ENCODE measurements at regions not wholly inside any gene's neighbourhood (a gene's known extent, or its start where the extent isn't known, plus 50 kb on each side); places are given as distances from the start of the nearest gene placed in this dataset.

DNA sequence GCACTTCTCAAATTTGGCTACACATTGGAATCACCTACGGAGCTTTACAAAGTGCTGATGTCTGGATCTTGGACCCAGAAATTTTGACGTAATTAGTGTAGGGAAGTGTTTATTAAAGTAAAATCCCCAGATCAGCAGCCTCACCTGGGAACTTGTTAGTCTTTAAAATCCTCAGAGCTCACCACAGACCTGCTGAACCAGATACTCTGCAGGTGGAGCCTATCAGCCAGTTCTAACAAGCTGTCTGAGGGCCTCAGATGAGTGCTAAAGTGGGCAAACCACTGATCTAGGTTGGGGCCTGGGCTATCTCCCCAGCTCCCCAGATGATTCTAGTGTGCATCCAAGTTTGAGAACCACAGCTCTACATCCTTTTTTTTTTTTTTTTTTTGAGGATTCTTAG is 436.0 kb downstream of the ETS1 start:
- Histone ChIP-seq H3K4me2 (no peak overlapping the region), H3K9me3 (no peaks in the 10 kb centered on the region; the same call in 1 of the 2 replicates), H3K9me2 (no peaks in the 10 kb centered on the region), H3K4me3 (ENCODE audit: low read depth in 2 of 2, low read length in 1 of 2) (no peak overlapping the region), H3K9ac (no peak overlapping the region), H3K27ac (ENCODE audit: low read depth in 2 of 2, low read length in 1 of 2) (no peak overlapping the region), H2AFZ (ENCODE audit: low read depth) (no peak overlapping the region), H3K79me2 (ENCODE audit: insufficient read depth) (no peaks in the 10 kb centered on the region), H4K20me1 (ENCODE audit: insufficient read depth) (no peaks in the 10 kb centered on the region), H3K4me1 (ENCODE audit: control insufficient read depth in 1 of 2, insufficient read depth in 2 of 2, low read depth in 1 of 2, low read length in 1 of 2) (peaks cover 0 to 2% of the 10 kb centered on the region in 2 experiments; a peak in 1 of 4 replicates), H3F3A (replicated peaks; ENCODE audit: insufficient read depth) (no peaks in the 10 kb centered on the region), H3K36me3 (replicated peaks in 1 of 2; ENCODE audit: control insufficient read depth in 1 of 2, insufficient read depth in 2 of 2, low read length in 1 of 2) (no peaks in the 10 kb centered on the region), H3K27me3 (ENCODE audit: insufficient read depth) (no peaks in the 10 kb centered on the region)
- POLR2A ChIA-PET = no interaction called here
- DNase-seq = no peak
- TF ChIP-seq RCOR1 (IDR thresholded peaks at IDR 0.05; ENCODE audit: low read length) (no peak), GATA2 (CRISPR knock-in tag; IDR thresholded peaks at IDR 0.05) (no peak), TCF12 (IDR thresholded peaks at IDR 0.05) (no peak), CHD2 (IDR thresholded peaks at IDR 0.05; ENCODE audit: low read length, partially characterized antibody) (no peak), RXRA (IDR thresholded peaks at IDR 0.05; ENCODE audit: borderline replicate concordance, low read depth) (no peak), MXI1 (IDR thresholded peaks at IDR 0.05; ENCODE audit: low read depth, low read length) (no peak), RAD21 (IDR thresholded peaks at IDR 0.05; ENCODE audit: low read length) (no peak), JUND (IDR thresholded peaks at IDR 0.05) (no peak), NRF1 (IDR thresholded peaks at IDR 0.05; ENCODE audit: low read depth, low read length) (no peak), RFX5 (IDR thresholded peaks at IDR 0.05; ENCODE audit: low read length) (no peak), EZH2phosphoT487 (IDR thresholded peaks at IDR 0.05; ENCODE audit: borderline replicate concordance, low read depth) (no peak)
- TF ChIP-seq, protein P1, sequence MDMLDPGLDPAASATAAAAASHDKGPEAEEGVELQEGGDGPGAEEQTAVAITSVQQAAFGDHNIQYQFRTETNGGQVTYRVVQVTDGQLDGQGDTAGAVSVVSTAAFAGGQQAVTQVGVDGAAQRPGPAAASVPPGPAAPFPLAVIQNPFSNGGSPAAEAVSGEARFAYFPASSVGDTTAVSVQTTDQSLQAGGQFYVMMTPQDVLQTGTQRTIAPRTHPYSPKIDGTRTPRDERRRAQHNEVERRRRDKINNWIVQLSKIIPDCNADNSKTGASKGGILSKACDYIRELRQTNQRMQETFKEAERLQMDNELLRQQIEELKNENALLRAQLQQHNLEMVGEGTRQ (IDR thresholded peaks at IDR 0.05; ENCODE audit: borderline replicate concordance, low read depth, low read length) = no peak
- TF ChIP-seq, protein P2, sequence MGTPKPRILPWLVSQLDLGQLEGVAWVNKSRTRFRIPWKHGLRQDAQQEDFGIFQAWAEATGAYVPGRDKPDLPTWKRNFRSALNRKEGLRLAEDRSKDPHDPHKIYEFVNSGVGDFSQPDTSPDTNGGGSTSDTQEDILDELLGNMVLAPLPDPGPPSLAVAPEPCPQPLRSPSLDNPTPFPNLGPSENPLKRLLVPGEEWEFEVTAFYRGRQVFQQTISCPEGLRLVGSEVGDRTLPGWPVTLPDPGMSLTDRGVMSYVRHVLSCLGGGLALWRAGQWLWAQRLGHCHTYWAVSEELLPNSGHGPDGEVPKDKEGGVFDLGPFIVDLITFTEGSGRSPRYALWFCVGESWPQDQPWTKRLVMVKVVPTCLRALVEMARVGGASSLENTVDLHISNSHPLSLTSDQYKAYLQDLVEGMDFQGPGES (IDR thresholded peaks at IDR 0.05; ENCODE audit: low read depth, low read length) = no peak
- TF ChIP-seq, protein P3, sequence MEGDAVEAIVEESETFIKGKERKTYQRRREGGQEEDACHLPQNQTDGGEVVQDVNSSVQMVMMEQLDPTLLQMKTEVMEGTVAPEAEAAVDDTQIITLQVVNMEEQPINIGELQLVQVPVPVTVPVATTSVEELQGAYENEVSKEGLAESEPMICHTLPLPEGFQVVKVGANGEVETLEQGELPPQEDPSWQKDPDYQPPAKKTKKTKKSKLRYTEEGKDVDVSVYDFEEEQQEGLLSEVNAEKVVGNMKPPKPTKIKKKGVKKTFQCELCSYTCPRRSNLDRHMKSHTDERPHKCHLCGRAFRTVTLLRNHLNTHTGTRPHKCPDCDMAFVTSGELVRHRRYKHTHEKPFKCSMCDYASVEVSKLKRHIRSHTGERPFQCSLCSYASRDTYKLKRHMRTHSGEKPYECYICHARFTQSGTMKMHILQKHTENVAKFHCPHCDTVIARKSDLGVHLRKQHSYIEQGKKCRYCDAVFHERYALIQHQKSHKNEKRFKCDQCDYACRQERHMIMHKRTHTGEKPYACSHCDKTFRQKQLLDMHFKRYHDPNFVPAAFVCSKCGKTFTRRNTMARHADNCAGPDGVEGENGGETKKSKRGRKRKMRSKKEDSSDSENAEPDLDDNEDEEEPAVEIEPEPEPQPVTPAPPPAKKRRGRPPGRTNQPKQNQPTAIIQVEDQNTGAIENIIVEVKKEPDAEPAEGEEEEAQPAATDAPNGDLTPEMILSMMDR (IDR thresholded peaks at IDR 0.05) = no peak
- TF ChIP-seq, protein P4, sequence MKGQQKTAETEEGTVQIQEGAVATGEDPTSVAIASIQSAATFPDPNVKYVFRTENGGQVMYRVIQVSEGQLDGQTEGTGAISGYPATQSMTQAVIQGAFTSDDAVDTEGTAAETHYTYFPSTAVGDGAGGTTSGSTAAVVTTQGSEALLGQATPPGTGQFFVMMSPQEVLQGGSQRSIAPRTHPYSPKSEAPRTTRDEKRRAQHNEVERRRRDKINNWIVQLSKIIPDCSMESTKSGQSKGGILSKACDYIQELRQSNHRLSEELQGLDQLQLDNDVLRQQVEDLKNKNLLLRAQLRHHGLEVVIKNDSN (IDR thresholded peaks at IDR 0.05; ENCODE audit: borderline replicate concordance, low read depth) = no peak
- TF ChIP-seq, protein P5, sequence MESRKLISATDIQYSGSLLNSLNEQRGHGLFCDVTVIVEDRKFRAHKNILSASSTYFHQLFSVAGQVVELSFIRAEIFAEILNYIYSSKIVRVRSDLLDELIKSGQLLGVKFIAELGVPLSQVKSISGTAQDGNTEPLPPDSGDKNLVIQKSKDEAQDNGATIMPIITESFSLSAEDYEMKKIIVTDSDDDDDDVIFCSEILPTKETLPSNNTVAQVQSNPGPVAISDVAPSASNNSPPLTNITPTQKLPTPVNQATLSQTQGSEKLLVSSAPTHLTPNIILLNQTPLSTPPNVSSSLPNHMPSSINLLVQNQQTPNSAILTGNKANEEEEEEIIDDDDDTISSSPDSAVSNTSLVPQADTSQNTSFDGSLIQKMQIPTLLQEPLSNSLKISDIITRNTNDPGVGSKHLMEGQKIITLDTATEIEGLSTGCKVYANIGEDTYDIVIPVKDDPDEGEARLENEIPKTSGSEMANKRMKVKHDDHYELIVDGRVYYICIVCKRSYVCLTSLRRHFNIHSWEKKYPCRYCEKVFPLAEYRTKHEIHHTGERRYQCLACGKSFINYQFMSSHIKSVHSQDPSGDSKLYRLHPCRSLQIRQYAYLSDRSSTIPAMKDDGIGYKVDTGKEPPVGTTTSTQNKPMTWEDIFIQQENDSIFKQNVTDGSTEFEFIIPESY (IDR thresholded peaks at IDR 0.05; ENCODE audit: borderline replicate concordance, low read depth) = no peak
- TF ChIP-seq, protein P6, sequence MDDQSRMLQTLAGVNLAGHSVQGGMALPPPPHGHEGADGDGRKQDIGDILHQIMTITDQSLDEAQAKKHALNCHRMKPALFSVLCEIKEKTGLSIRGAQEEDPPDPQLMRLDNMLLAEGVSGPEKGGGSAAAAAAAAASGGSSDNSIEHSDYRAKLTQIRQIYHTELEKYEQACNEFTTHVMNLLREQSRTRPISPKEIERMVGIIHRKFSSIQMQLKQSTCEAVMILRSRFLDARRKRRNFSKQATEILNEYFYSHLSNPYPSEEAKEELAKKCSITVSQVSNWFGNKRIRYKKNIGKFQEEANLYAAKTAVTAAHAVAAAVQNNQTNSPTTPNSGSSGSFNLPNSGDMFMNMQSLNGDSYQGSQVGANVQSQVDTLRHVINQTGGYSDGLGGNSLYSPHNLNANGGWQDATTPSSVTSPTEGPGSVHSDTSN (IDR thresholded peaks at IDR 0.05) = no peak
- TF ChIP-seq, protein P7, sequence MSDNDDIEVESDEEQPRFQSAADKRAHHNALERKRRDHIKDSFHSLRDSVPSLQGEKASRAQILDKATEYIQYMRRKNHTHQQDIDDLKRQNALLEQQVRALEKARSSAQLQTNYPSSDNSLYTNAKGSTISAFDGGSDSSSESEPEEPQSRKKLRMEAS (IDR thresholded peaks at IDR 0.05; ENCODE audit: low read depth) = no peak
- 76% methylated on average over 2 of the region's 2 CpGs for WGBS (ENCODE audit: low lambda C conversion rate)
- CTCF ChIA-PET = interaction anchor here (0.7 to 2.7 kb wide), 7 partner anchors 21 to 680 kb away, joined by 3 to 17 read pairs (median 4); no protein-coding TSS in a partner anchor

All from SK-N-SH (cell line).